Caco-2 (cell line): ENCODE measurements at regions not wholly inside any gene's neighbourhood (a gene's known extent, or its start where the extent isn't known, plus 50 kb on each side); places are given as distances from the start of the nearest gene placed in this dataset.

Source experiments
- BruUV-seq: library from RNA; stranded (reverse); fragments of 400-500 nt; replicated peaks from 2 replicates; lab custom pipeline; 2021; lab: Mats Ljungman, UMichigan
- CTCF ChIA-PET: fragments of 300-600 bp; sonication (Branson Sonifier 250); formaldehyde crosslinking; loops from one replicate; lab custom pipeline; 2022; ENCODE audit warnings: antibody characterized with exemption; lab: Charles Lee
- POLR2A ChIA-PET: fragments of 300-600 bp; sonication (Branson Sonifier 250); formaldehyde crosslinking; loops from one replicate; lab custom pipeline; 2022; ENCODE audit warnings: antibody characterized with exemption; lab: Charles Lee
- DNase-seq, 2 experiments: peaks; one replicate each; pipeline versions ENCODE4 v3.0.0 to v3.0.0-alpha.2; 2020 to 2022
- H3K27me3 ChIP-seq: replicated peaks from 2 replicates; pipeline ENCODE4 v1.6.0; 2011; ENCODE audit warnings: low read length; ENCODE audit not compliant: control insufficient read depth, insufficient read depth
- H3K36me3 ChIP-seq: 2 replicates; pipeline ENCODE4 v1.5.1; 2011; ENCODE audit warnings: low read length; ENCODE audit not compliant: control insufficient read depth, insufficient read depth
- H3K4me1 ChIP-seq: fragments of 250-450 bp; sonication (Bioruptor Pico); 2 replicates; pipeline ENCODE4 v1.5.1; 2020; ENCODE audit warnings: mild to moderate bottlenecking
- H3K4me3 ChIP-seq: 2 replicates; pipeline ENCODE4 v1.5.1; 2011; ENCODE audit warnings: low read depth, mild to moderate bottlenecking, control low read depth, low read length
- H3K9me3 ChIP-seq: fragments of 250-450 bp; sonication (Bioruptor Pico); 2 replicates; pipeline ENCODE4 v1.5.1; 2020; ENCODE audit warnings: mild to moderate bottlenecking, moderate library complexity
- H3K27ac Mint-ChIP-seq: one replicate; pipeline ENCODE4 v1.8.0; 2022; ENCODE audit warnings: mixed read lengths; ENCODE audit not compliant: unreplicated experiment
- H3K27me3 Mint-ChIP-seq: one replicate; pipeline ENCODE4 v1.8.0; 2022; ENCODE audit warnings: mixed read lengths; ENCODE audit not compliant: insufficient read depth, unreplicated experiment
- H3K36me3 Mint-ChIP-seq: one replicate; pipeline ENCODE4 v1.8.0; 2022; ENCODE audit warnings: mild to moderate bottlenecking, mixed read lengths; ENCODE audit not compliant: insufficient read depth, unreplicated experiment
- H3K4me1 Mint-ChIP-seq: one replicate; pipeline ENCODE4 v1.8.0; 2022; ENCODE audit warnings: low read depth, mixed read lengths; ENCODE audit not compliant: unreplicated experiment
- H3K4me3 Mint-ChIP-seq: one replicate; pipeline ENCODE4 v1.8.0; 2022; ENCODE audit warnings: mild to moderate bottlenecking, moderate library complexity, mixed read lengths; ENCODE audit not compliant: unreplicated experiment
- H3K9me3 Mint-ChIP-seq: one replicate; pipeline ENCODE4 v1.8.0; 2022; ENCODE audit warnings: mixed read lengths; ENCODE audit not compliant: unreplicated experiment
- intact Hi-C: fragments of 100-400 bp; cut with micrococcal nuclease; formaldehyde crosslinking; loops from one replicate; pipeline ENCODE4 v1.10.0; 2022; ENCODE audit not compliant: unreplicated experiment
- TF ChIP-seq, protein P1 (sequence below), 2 experiments: fragments of 200-600 bp in 1 of 2; IDR thresholded peaks; 1 replicate in 1 of 2; 2 replicates in 1 of 2; pipeline versions ENCODE4 v1.5.1 to v1.8.0; 2011 to 2022; ENCODE audit warnings: antibody characterized with exemption in 1 of 2, control low read depth in 1 of 2, inconsistent platforms in 1 of 2, low read depth in 1 of 2, low read length in 1 of 2, mild to moderate bottlenecking in 1 of 2, moderate library complexity in 1 of 2; ENCODE audit not compliant: insufficient read depth in 1 of 2, severe bottlenecking in 1 of 2, unreplicated experiment in 1 of 2

DNA sequence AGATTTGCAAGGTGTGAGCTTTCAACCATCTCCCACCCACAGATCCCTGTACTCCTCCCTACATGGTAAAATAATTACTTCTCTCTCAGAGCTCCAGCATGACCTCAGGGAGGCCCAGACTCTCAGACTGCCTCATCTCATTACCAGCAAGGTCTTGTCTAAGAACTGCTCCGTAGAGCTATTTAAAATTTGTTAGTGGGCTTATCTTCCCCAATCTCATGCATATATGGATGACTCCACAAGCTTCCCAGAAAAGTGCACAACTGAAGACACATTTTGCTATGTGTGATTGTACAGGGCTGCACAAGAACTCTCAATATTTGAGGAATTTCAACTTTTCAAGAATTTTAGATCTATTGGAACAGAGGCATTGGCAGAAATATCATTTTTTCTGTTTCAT lies 230.3 kb downstream of the CSNK2A3 start:
- peaks cover 36% of the 10 kb centered on the region for H3K27me3 Mint-ChIP-seq
- no peak overlapping the region for H3K4me3 Mint-ChIP-seq
- no peaks in the 10 kb centered on the region for H3K4me1 Mint-ChIP-seq
- H3K36me3 Mint-ChIP-seq = no peaks in the 10 kb centered on the region
- H3K9me3 Mint-ChIP-seq = no peaks in the 10 kb centered on the region
- BruUV-seq = no TSS peak
- Histone ChIP-seq H3K4me3 (no peak overlapping the region), H3K36me3 (no peaks in the 10 kb centered on the region), H3K4me1 (no peaks in the 10 kb centered on the region), H3K27me3 (no peaks in the 10 kb centered on the region; the same call in 1 of the 2 replicates), H3K9me3 (no peaks in the 10 kb centered on the region)
- no peak for DNase-seq
- CTCF ChIA-PET = no interaction called here
- intact Hi-C loops = no loop called here
- no peak overlapping the region for H3K27ac Mint-ChIP-seq
- POLR2A ChIA-PET = no interaction called here
- TF ChIP-seq, protein P1, sequence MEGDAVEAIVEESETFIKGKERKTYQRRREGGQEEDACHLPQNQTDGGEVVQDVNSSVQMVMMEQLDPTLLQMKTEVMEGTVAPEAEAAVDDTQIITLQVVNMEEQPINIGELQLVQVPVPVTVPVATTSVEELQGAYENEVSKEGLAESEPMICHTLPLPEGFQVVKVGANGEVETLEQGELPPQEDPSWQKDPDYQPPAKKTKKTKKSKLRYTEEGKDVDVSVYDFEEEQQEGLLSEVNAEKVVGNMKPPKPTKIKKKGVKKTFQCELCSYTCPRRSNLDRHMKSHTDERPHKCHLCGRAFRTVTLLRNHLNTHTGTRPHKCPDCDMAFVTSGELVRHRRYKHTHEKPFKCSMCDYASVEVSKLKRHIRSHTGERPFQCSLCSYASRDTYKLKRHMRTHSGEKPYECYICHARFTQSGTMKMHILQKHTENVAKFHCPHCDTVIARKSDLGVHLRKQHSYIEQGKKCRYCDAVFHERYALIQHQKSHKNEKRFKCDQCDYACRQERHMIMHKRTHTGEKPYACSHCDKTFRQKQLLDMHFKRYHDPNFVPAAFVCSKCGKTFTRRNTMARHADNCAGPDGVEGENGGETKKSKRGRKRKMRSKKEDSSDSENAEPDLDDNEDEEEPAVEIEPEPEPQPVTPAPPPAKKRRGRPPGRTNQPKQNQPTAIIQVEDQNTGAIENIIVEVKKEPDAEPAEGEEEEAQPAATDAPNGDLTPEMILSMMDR (IDR thresholded peaks at IDR 0.05; ENCODE audit: insufficient read depth in 1 of 2, low read depth in 1 of 2, low read length in 1 of 2, severe bottlenecking in 1 of 2, unreplicated experiment in 1 of 2) = no peak

DNA sequence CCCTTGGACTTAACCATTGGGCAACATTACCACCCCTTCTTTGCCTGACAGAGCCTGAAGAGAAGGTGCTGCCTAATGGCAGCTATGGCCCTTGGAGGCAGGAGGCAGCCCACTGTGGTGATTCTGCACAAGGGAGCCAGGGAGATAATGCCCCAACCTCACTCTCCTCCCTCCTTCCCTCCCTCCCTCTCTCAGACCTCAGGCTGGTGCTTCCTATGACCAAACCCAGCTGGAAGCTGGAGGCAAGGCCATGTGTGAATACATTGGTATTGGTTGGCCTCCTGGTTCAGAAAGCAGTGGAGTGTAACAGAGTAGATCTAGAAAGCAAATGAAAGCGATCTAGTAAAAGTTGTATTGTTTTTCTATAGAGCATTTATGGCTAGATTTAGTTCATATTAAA lies 233.1 kb downstream of the CSNK2A3 start:
- POLR2A ChIA-PET = no interaction called here
- CTCF ChIA-PET = no interaction called here

DNA sequence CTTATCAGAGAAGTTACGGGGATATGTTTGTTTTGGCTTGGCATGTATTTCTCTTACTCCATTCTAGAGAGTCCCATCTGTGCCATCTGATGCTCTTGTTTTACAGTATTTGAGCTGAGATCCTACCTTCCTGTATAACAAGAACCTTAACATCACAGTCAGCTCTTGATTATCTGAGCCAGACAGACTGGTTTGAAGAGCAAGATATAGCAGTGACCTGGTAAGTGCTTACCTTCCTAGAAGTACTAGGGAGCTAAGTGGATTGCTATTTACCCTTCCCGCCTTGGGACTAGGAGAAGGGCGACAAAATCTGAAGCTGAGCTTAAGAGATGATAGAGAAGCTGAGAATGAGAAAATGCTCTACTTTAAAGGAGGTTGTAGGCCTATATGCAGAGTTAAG lies 235.3 kb downstream of the CSNK2A3 start:
- H3K27me3 Mint-ChIP-seq = peaks cover 32% of the 10 kb centered on the region

More for the DNA sequence above, 233.1 kb downstream of the CSNK2A3 start:
- Mint-ChIP-seq H3K4me1 (no peaks in the 10 kb centered on the region), H3K4me3 (no peak overlapping the region), H3K27ac (no peak overlapping the region), H3K36me3 (no peaks in the 10 kb centered on the region), H3K9me3 (no peaks in the 10 kb centered on the region), H3K27me3 (peaks cover 34% of the 10 kb centered on the region)
- H3K36me3 ChIP-seq = no peaks in the 10 kb centered on the region
- no peaks in the 10 kb centered on the region for H3K9me3 ChIP-seq
- no peak overlapping the region for H3K4me3 ChIP-seq
- H3K27me3 ChIP-seq = no peaks in the 10 kb centered on the region; the same call in 1 of the 2 replicates
- H3K4me1 ChIP-seq = no peaks in the 10 kb centered on the region
- DNase-seq = no peak
- TF ChIP-seq, protein P1 (IDR thresholded peaks at IDR 0.05; ENCODE audit: insufficient read depth in 1 of 2, low read depth in 1 of 2, low read length in 1 of 2, severe bottlenecking in 1 of 2, unreplicated experiment in 1 of 2) = no peak
- no TSS peak for BruUV-seq
- intact Hi-C loops = no loop called here

More for the DNA sequence above, 235.3 kb downstream of the CSNK2A3 start:
- no peaks in the 10 kb centered on the region for H3K36me3 ChIP-seq
- DNase-seq = no peak
- intact Hi-C loops = no loop called here
- Mint-ChIP-seq H3K9me3 (peaks cover 10% of the 10 kb centered on the region), H3K36me3 (no peaks in the 10 kb centered on the region), H3K27ac (no peak overlapping the region), H3K4me1 (no peaks in the 10 kb centered on the region), H3K4me3 (no peak overlapping the region)
- TF ChIP-seq, protein P1 (IDR thresholded peaks at IDR 0.05; ENCODE audit: insufficient read depth in 1 of 2, low read depth in 1 of 2, low read length in 1 of 2, severe bottlenecking in 1 of 2, unreplicated experiment in 1 of 2) = no peak
- H3K9me3 ChIP-seq = no peaks in the 10 kb centered on the region
- no peaks in the 10 kb centered on the region; the same call in 1 of the 2 replicates for H3K27me3 ChIP-seq
- no TSS peak for BruUV-seq
- no peak overlapping the region for H3K4me3 ChIP-seq
- POLR2A ChIA-PET = no interaction called here
- no peaks in the 10 kb centered on the region for H3K4me1 ChIP-seq
- CTCF ChIA-PET = no interaction called here
